Heart left ventricle (tissue), 13 donors: ENCODE measurements at regions not wholly inside any gene's neighbourhood (a gene's known extent, or its start where the extent isn't known, plus 50 kb on each side); places are given as distances from the start of the nearest gene placed in this dataset.

Experiments used
- POLR2A ChIP-seq, 2 donors: fragments of 450-650 bp; IDR thresholded peaks; one replicate each; pipeline ENCODE4 v1.6.1; 2017; ENCODE audit warnings: antibody characterized with exemption in 2 of 2, mild to moderate bottlenecking in 2 of 2, moderate library complexity in 2 of 2
- TF ChIP-seq, protein P1 (sequence below), 12 donors: fragments of 200-600 bp; sonication (generic) in 4 of 12; IDR thresholded peaks; one replicate each; pipeline versions ENCODE4 v1.5.0 to v1.8.0; 2018 to 2022; ENCODE audit warnings: antibody characterized with exemption in 12 of 12, mild to moderate bottlenecking in 5 of 12
- donor health status: ischemic (EF 13 %, LVEDD 7.1; RV severe dilation, severe dysfunction).
- donor health status: DM: no; HTN: yes; CAD: no.
- donor health status: DM: no; HTN: no; CAD: no.
- donor health status: ischemic (EF 25% LVEDD 6.9; RV normal size, moderate dysfunction).
- donor health status: ischemic (EF 25% LVEDD 5.7; RV mildly dilated, moderate dysfunction).
- donor health status: ischemic (EF 35%, LVEDD 5.7; RV mildly dilated, moderate dysfunction).
- donor health status: nonischemic (EF 11% LVEDD 7.7; RV severe dilation, severe dysfunction).
- donor health status: DM: yes; HTN: yes; CAD: no.
- donor health status: PGD.
- donor health status: ischemic (EF 29% LVEDD 5.4; RV normal size, mild dysfunction).
- donor health status: nonischemic (EF 23%, LVEDD 6.1; RV moderate dilation, normal function).

DNA sequence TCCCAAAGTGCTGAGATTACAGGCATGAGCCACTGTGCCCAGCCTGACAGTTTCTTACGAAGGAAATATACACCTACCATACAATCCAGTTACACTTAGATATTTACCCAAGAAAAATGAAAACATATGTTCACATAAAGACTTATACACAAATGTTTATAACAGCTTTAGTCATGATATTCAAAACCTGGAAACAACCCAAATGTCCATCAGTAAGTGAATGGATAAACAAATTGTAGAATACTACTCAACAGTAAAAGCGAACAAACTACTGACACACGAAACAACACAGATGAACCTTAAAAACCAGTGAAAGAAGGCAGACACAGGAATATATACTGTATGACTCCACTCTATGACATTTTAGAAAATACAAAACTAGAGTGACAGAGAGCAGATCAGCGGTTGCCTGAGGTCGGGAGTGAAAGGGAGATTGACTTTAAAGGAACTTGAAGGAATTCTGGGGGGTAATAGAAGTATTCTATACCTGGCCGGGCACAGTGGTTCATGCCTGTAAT is 83.6 kb downstream of the SPRING1 start:
- TF ChIP-seq, protein P1, sequence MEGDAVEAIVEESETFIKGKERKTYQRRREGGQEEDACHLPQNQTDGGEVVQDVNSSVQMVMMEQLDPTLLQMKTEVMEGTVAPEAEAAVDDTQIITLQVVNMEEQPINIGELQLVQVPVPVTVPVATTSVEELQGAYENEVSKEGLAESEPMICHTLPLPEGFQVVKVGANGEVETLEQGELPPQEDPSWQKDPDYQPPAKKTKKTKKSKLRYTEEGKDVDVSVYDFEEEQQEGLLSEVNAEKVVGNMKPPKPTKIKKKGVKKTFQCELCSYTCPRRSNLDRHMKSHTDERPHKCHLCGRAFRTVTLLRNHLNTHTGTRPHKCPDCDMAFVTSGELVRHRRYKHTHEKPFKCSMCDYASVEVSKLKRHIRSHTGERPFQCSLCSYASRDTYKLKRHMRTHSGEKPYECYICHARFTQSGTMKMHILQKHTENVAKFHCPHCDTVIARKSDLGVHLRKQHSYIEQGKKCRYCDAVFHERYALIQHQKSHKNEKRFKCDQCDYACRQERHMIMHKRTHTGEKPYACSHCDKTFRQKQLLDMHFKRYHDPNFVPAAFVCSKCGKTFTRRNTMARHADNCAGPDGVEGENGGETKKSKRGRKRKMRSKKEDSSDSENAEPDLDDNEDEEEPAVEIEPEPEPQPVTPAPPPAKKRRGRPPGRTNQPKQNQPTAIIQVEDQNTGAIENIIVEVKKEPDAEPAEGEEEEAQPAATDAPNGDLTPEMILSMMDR (IDR thresholded peaks at IDR 0.05), result no peak
- no peak for TF ChIP-seq POLR2A (IDR thresholded peaks at IDR 0.05)
